IMR-90 (cell line): ENCODE measurements at regions not wholly inside any gene's neighbourhood (a gene's known extent, or its start where the extent isn't known, plus 50 kb on each side); places are given as distances from the start of the nearest gene placed in this dataset.

ENCODE experiments used
- ATAC-seq: fragments of 200-7000 bp; cut with Tn5 transposase; 2 replicates; pipeline ENCODE4 v1.9.1; 2020; ENCODE audit warnings: low read depth, mild to moderate bottlenecking, moderate library complexity
- BruUV-seq: library from RNA; stranded (reverse); fragments of 400-500 nt; replicated peaks from 2 replicates; lab custom pipeline; 2021; lab: Mats Ljungman, UMichigan
- CTCF ChIA-PET: fragments of 300-600 bp; formaldehyde crosslinking; extraction: SDS; loops from one replicate; lab custom pipeline; 2021; ENCODE audit warnings: antibody characterized with exemption; lab: Yijun Ruan, JAX
- POLR2A ChIA-PET: fragments of 300-600 bp; sonication (Branson Sonifier 250); formaldehyde crosslinking; loops from one replicate; lab custom pipeline; 2022; ENCODE audit warnings: antibody characterized with exemption; ENCODE audit not compliant: unreplicated experiment; lab: Charles Lee
- DNase-seq: peaks from one replicate; pipeline ENCODE4 v3.0.0; 2013
- H2AFZ ChIP-seq: replicated peaks from 2 replicates; pipeline ENCODE3; 2013; ENCODE audit warnings: low read length, mild to moderate bottlenecking; ENCODE audit not compliant: poor library complexity
- H2AK5ac ChIP-seq: 2 replicates; pipeline ENCODE4 v1.6.1; 2013; ENCODE audit warnings: low read depth, low read length, inconsistent platforms
- H2AK9ac ChIP-seq: replicated peaks from 2 replicates; pipeline ENCODE3; 2013; ENCODE audit warnings: mild to moderate bottlenecking, low read depth, low read length, moderate library complexity; ENCODE audit not compliant: poor library complexity
- H2BK120ac ChIP-seq: 2 replicates; pipeline ENCODE4 v1.6.1; 2013; ENCODE audit warnings: low read depth, low read length, inconsistent platforms
- H2BK15ac ChIP-seq: 3 replicates; pipeline ENCODE4 v1.6.1; 2013; ENCODE audit warnings: low read depth, low read length, inconsistent platforms
- H2BK20ac ChIP-seq: 2 replicates; pipeline ENCODE4 v1.6.1; 2013; ENCODE audit warnings: low read depth, mild to moderate bottlenecking, inconsistent platforms, low read length, moderate library complexity
- H2BK5ac ChIP-seq: 2 replicates; pipeline ENCODE4 v1.6.1; 2013; ENCODE audit warnings: mild to moderate bottlenecking, low read depth, low read length, inconsistent platforms; ENCODE audit not compliant: poor library complexity, severe bottlenecking
- H3K14ac ChIP-seq: replicated peaks from 2 replicates; pipeline ENCODE4 v1.6.1; 2013; ENCODE audit warnings: low read depth, low read length, inconsistent platforms
- H3K18ac ChIP-seq: 2 replicates; pipeline ENCODE4 v1.6.1; 2013; ENCODE audit warnings: low read depth, low read length, control low read depth
- H3K23ac ChIP-seq: 2 replicates; pipeline ENCODE4 v1.6.1; 2013; ENCODE audit warnings: low read depth, low read length, inconsistent platforms
- H3K27ac ChIP-seq: 2 replicates; pipeline ENCODE4 v1.5.1; 2013; ENCODE audit warnings: mild to moderate bottlenecking, control low read depth, low read length; ENCODE audit not compliant: insufficient read depth
- H3K27me3 ChIP-seq: 2 replicates; pipeline ENCODE4 v1.6.1; 2013; ENCODE audit warnings: low read length; ENCODE audit not compliant: control insufficient read depth, insufficient read depth
- H3K36me3 ChIP-seq: 2 replicates; pipeline ENCODE4 v1.6.1; 2013; ENCODE audit warnings: low read length, mixed read lengths; ENCODE audit not compliant: control insufficient read depth, insufficient read depth
- H3K4ac ChIP-seq: 2 replicates; pipeline ENCODE4 v1.6.1; 2013; ENCODE audit warnings: low read depth, low read length, inconsistent platforms
- H3K4me1 ChIP-seq: 2 replicates; pipeline ENCODE4 v1.6.1; 2013; ENCODE audit warnings: low read length, mixed read lengths; ENCODE audit not compliant: control insufficient read depth, insufficient read depth
- H3K4me2 ChIP-seq: 2 replicates; pipeline ENCODE4 v1.6.1; 2013; ENCODE audit warnings: low read depth, mild to moderate bottlenecking, control low read depth, low read length, moderate library complexity
- H3K4me3 ChIP-seq: 2 replicates; pipeline ENCODE4 v1.5.1; 2013; ENCODE audit warnings: low read depth, mild to moderate bottlenecking, control low read depth, low read length, moderate library complexity; ENCODE audit not compliant: insufficient read depth
- H3K56ac ChIP-seq: 2 replicates; pipeline ENCODE4 v1.6.1; 2013; ENCODE audit warnings: low read length, inconsistent platforms; ENCODE audit not compliant: insufficient read depth; ENCODE audit errors: extremely low read depth
- H3K79me1 ChIP-seq, 2 experiments: 2 replicates each; pipeline ENCODE4 v1.6.1; 2013; ENCODE audit warnings: low read length in 2 of 2, inconsistent platforms in 1 of 2, low read depth in 1 of 2
- H3K9ac ChIP-seq: 2 replicates; pipeline ENCODE4 v1.6.1; 2013; ENCODE audit warnings: low read depth, low read length, control low read depth
- H3K9me1 ChIP-seq: 2 replicates; pipeline ENCODE4 v1.6.1; 2013; ENCODE audit warnings: low read length, inconsistent platforms; ENCODE audit not compliant: insufficient read depth
- H3K9me3 ChIP-seq: 2 replicates; pipeline ENCODE4 v1.6.1; 2013; ENCODE audit warnings: low read length; ENCODE audit not compliant: control insufficient read depth, insufficient read depth
- H4K20me1 ChIP-seq: 2 replicates; pipeline ENCODE4 v1.6.1; 2013; ENCODE audit warnings: low read length, inconsistent platforms; ENCODE audit not compliant: insufficient read depth
- H4K5ac ChIP-seq: 2 replicates; pipeline ENCODE4 v1.6.1; 2013; ENCODE audit warnings: mild to moderate bottlenecking, low read depth, low read length, control low read depth
- H4K8ac ChIP-seq, 2 experiments: 2 replicates each; pipeline ENCODE4 v1.6.1; 2013; ENCODE audit warnings: low read depth in 2 of 2, low read length in 2 of 2, control low read depth in 1 of 2, inconsistent platforms in 1 of 2
- H4K91ac ChIP-seq: 2 replicates; pipeline ENCODE4 v1.6.1; 2013; ENCODE audit warnings: low read depth, low read length, inconsistent platforms; ENCODE audit not compliant: insufficient read depth
- BHLHE40 ChIP-seq: fragments of 150-350 bp; IDR thresholded peaks from 2 replicates; pipeline ENCODE4 v1.6.1; 2016; ENCODE audit warnings: mild to moderate bottlenecking, low read depth, low read length
- FOS ChIP-seq: fragments of 150-350 bp; IDR thresholded peaks from 2 replicates; pipeline ENCODE4 v1.6.1; 2016; ENCODE audit warnings: low read depth, low read length
- MAZ ChIP-seq: IDR thresholded peaks from 2 replicates; pipeline ENCODE4 v1.6.1; 2012; ENCODE audit warnings: low read depth, mild to moderate bottlenecking, low read length, improper control_type of control experiment, moderate library complexity, borderline replicate concordance
- MXI1 ChIP-seq: IDR thresholded peaks from 2 replicates; pipeline ENCODE4 v1.6.1; 2012; ENCODE audit warnings: low read depth, mild to moderate bottlenecking, low read length, moderate library complexity, borderline replicate concordance
- NFE2L2 ChIP-seq: fragments of 150-350 bp; IDR thresholded peaks from 2 replicates; pipeline ENCODE4 v1.6.1; 2016; ENCODE audit warnings: low read depth, mild to moderate bottlenecking, low read length
- RFX5 ChIP-seq: IDR thresholded peaks from 2 replicates; pipeline ENCODE4 v1.8.0; 2012; ENCODE audit warnings: low read depth, mild to moderate bottlenecking, low read length, moderate library complexity
- dilution Hi-C: fragments of 300-500 bp; cut with HindIII; formaldehyde crosslinking; loops from one replicate; pipeline ENCODE4 v1.14.3; 2018; ENCODE audit warnings: low sequenced_read_pairs; ENCODE audit not compliant: unreplicated experiment
- in situ Hi-C: fragments of 300-500 bp; cut with MboI; formaldehyde crosslinking; loops from 3 replicates; pipeline ENCODE4 v1.14.3; 2019; ENCODE audit warnings: low sequenced_read_pairs, inconsistent platforms, mixed read lengths
- intact Hi-C: fragments of 100-400 bp; cut with micrococcal nuclease; formaldehyde crosslinking; loops from 2 replicates; pipeline ENCODE4 v1.10.0; 2022
- TF ChIP-seq, protein P1 (sequence below): conservative IDR thresholded peaks from 2 replicates; pipeline ENCODE4 v1.5.1; 2012; ENCODE audit warnings: mild to moderate bottlenecking, low read depth, low read length, improper control_type of control experiment

DNA sequence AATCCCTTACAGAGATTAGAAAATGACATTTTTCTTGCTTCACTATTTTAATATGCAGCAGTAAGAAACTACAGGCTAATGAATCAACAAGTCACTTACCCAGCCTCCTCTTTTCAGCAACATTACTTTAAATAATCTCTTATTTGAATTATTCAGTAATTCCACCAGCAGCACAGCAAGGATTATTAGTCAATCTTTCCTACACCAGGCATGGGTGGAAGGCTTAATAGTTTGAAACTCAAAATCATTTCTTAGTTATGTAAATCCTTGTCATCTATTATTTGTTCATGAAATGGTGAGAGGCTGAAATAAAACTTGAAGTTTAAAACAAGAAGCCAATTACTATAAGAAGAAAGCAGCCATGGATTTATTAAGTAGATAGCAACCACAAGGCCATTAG is 530.5 kb downstream of the KCNA4 start:
- H4K91ac ChIP-seq: no peak overlapping the region
- no peak overlapping the region for H3K4ac ChIP-seq
- H3K9ac ChIP-seq: no peak overlapping the region
- H3K4me2 ChIP-seq: no peak overlapping the region
- dilution Hi-C loops (no loop called here), intact Hi-C loops (no loop called here), in situ Hi-C loops (no loop called here)
- no peak overlapping the region for H3K23ac ChIP-seq
- ATAC-seq (no peak), DNase-seq (no peak)
- no peaks in the 10 kb centered on the region for H3K79me1 ChIP-seq
- no peak overlapping the region for H3K56ac ChIP-seq
- ChIA-PET CTCF (no interaction called here), POLR2A (no interaction called here)
- TF ChIP-seq MXI1 (no peak), FOS (no peak), RFX5 (no peak), MAZ (no peak), BHLHE40 (no peak), NFE2L2 (no peak)
- TF ChIP-seq, protein P1, sequence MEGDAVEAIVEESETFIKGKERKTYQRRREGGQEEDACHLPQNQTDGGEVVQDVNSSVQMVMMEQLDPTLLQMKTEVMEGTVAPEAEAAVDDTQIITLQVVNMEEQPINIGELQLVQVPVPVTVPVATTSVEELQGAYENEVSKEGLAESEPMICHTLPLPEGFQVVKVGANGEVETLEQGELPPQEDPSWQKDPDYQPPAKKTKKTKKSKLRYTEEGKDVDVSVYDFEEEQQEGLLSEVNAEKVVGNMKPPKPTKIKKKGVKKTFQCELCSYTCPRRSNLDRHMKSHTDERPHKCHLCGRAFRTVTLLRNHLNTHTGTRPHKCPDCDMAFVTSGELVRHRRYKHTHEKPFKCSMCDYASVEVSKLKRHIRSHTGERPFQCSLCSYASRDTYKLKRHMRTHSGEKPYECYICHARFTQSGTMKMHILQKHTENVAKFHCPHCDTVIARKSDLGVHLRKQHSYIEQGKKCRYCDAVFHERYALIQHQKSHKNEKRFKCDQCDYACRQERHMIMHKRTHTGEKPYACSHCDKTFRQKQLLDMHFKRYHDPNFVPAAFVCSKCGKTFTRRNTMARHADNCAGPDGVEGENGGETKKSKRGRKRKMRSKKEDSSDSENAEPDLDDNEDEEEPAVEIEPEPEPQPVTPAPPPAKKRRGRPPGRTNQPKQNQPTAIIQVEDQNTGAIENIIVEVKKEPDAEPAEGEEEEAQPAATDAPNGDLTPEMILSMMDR: no peak
- no peaks in the 10 kb centered on the region for H3K4me1 ChIP-seq
- no peak overlapping the region for H3K4me3 ChIP-seq
- H2BK20ac ChIP-seq: no peak overlapping the region
- H2AK5ac ChIP-seq: no peak overlapping the region
- no peak overlapping the region for H4K8ac ChIP-seq
- H3K9me3 ChIP-seq: no peaks in the 10 kb centered on the region
- H2AFZ ChIP-seq: no peak overlapping the region
- no peak overlapping the region for H2BK5ac ChIP-seq
- no peak overlapping the region for H2BK120ac ChIP-seq
- no peaks in the 10 kb centered on the region for H4K20me1 ChIP-seq
- no TSS peak for BruUV-seq
- H2AK9ac ChIP-seq: no peak overlapping the region
- no peak overlapping the region for H3K18ac ChIP-seq
- no peaks in the 10 kb centered on the region for H3K9me1 ChIP-seq
- no peak overlapping the region for H3K14ac ChIP-seq
- no peaks in the 10 kb centered on the region for H3K27me3 ChIP-seq
- no peak overlapping the region for H3K27ac ChIP-seq
- H3K36me3 ChIP-seq: no peaks in the 10 kb centered on the region
- no peak overlapping the region for H4K5ac ChIP-seq
- H2BK15ac ChIP-seq: no peak overlapping the region
